GM18867 (cell line): ENCODE measurements at regions not wholly inside any gene's neighbourhood (a gene's known extent, or its start where the extent isn't known, plus 50 kb on each side); places are given as distances from the start of the nearest gene placed in this dataset.
A peak's percentile ranks its signal among the peaks of the same experiment; 100 is the strongest.

Experiments
- ATAC-seq: cut with Tn5 transposase; IDR thresholded peaks from one replicate; pipeline ENCODE4 v1.9.1; 2021; ENCODE audit warnings: mild to moderate bottlenecking, moderate library complexity; ENCODE audit not compliant: unreplicated experiment

- ATAC-seq: peak; percentile 51
These were observed 253.7 kb downstream of the PDHA2 start for GRCh38 chr4:96093563-96093962.

DNA sequence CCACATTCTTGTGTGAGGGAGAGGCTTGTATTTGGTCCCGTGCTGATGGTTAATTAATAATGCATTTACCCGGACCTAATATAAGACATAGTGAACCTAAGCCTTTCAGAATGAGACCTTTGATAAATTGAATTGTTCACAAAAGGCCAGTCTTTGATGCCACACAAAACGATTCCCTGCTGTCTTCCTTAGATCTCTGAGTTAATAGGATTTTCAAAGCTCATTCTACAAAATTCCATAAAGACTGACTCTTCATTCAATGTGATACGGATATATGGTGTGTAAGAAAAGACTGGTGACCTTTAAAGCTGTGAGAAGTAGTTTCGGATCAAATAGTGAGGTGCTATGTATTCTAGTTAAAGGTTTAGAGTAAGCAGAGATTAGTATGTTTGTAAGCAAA lies 254.3 kb downstream of the PDHA2 start:
- ATAC-seq: no peak

GRCh38 chr4:96097040-96097607 lies 257.2 kb downstream of the PDHA2 start:
- no peak for ATAC-seq

GRCh38 chr4:96097693-96098092 lies 257.8 kb downstream of the PDHA2 start:
- no peak for ATAC-seq

GRCh38 chr4:96099031-96099430 lies 259.1 kb downstream of the PDHA2 start:
- ATAC-seq: no peak

DNA sequence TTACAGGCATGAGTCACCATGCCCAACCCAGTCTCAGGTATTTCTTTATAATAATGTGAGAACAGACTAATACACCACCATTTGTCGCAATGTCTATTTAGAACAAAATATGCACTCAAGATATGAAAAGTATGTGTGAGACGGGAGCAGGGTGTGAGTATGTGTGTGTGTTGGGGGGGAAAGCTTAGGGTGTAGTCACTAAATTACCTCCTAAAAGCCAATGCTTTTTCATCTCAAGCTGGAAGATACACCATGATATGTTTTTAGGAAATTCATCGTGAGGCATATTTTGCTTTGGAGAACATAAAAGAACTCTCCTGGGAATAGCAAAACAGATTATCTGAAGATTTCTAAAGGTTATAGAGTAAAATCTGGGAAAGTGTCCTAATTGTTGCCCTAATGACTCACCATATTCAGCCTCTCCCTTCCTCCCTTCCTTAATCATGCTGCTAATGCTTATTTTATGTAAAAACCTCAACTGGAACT lies 262.7 kb downstream of the PDHA2 start:
- no peak for ATAC-seq

- ATAC-seq: no peak
These were observed 263.2 kb downstream of the PDHA2 start for GRCh38 chr4:96103086-96103485.

- ATAC-seq: no peak
These were observed 268.3 kb downstream of the PDHA2 start for GRCh38 chr4:96108146-96108545.

- ATAC-seq: no peak
These were observed 272.7 kb downstream of the PDHA2 start for GRCh38 chr4:96112631-96113030.

DNA sequence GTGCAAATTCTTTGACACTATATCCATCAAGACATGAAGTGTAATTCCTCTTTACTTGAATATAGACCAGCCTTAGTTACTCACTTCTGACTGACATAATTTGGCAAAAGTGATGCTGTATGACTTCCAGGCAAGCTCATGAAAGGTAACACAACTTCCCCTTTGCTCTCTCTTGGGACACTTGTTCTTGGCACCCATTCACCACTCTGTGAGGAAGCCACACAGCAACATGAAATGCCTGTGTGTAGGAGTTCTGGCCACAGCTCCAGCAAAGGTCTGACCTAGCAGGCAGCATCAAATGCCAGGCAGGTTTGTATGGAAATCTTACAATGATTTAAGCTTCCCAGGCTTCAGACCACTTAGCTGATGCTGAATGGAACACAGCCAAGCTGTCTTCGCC lies 280.3 kb downstream of the PDHA2 start:
- ATAC-seq: no peak

DNA sequence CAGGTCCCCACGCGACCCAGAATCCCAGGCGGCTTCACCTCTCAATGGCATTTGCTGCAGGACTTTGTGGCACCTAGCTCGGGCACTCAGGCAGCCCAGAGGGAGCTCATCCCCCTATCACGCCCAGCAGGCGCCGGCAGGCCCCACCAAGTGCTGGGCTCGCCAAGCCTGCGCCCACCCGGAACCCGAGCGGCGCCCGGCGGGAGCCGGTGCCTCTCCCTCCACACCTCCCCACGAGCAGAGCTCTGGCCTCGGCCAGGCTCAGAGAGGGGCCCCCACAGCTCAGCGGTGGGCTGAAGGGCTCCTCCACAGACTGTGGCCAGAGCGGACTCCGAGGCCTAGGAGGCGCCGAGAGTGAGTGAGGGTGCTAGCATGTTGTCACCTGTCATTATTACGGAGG lies 286.3 kb downstream of the PDHA2 start:
- ATAC-seq: no peak

GRCh38 chr4:96131186-96131585 lies 291.3 kb downstream of the PDHA2 start:
- no peak for ATAC-seq

DNA sequence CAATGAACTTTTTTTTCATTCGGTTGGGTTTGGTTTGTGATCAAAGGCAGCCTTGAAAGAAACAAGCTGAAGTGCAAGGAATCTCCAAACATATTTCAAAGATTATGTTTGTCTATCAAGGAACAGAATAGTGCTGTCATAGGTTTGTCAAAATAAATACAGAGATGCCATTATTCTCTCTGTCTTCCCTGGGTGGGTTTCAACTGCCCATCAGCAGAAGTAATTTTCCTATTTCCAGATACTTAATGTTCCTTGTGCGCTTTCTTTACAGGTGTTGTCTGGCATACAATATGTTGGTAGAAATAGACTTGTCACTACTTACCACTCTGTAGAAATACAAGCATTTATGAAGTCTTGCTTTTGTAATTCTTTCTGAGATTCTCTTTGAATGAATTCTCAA lies 294.9 kb downstream of the PDHA2 start:
- no peak for ATAC-seq

DNA sequence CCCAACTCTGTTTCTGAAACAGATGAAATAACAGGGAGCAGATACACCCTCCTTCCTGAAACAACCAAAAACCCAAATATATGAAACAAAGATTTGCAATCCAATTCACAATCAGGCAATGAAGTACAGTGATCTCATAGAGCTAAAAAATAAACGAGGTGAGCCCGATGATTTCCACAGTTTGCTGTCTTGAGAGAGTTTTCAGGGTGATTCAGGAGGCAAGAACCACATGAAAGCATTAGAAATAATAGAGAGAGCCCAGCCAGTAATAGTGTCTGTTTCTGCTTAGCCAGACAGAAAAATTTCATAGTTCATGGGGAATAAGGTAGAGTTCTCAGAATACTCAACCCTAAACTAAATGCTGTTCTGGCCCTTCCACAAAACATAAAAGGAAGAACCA lies 296.2 kb downstream of the PDHA2 start:
- no peak for ATAC-seq

GRCh38 chr4:96139251-96139929 lies 299.5 kb downstream of the PDHA2 start:
- ATAC-seq: no peak

- no peak for ATAC-seq
These were observed 305.7 kb downstream of the PDHA2 start for GRCh38 chr4:96145601-96146000.

DNA sequence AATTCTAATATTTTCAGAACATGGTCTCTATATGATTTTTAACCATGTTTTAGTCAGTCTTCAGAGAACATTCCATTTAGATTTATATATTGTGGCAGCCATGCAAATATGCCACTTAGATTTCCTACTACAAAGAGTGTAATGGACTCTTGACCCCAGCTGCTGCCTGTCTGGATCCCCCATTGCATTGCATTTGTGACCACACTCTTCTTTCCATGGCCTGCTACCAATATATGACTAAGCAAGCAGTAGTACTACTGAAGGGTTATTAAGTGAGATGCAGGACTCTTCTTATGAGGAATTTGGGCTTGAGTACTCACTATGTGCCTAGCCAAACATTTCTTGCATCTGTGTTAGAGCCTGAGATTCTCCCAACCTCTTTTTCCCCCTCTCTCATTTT lies 306.8 kb downstream of the PDHA2 start:
- no peak for ATAC-seq

DNA sequence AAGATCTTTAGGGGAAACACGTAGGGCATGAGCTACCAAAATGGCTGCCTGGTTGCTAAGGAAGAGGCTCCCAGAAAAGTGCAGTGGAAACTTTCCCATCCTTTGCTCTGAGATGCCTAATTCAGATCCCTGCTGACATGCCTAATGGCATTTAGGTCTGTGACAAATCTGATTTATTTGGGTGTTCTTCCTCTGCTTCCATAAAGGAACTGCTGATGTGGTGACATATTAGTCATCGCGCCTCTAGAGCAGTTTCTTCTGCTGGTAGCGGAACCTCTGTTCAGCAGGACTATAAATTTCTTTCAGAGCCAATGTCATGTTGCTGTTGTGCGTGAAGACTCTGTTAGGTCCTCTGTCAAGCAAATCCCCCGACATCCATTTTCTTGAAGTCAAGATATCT lies 310.0 kb downstream of the PDHA2 start:
- no peak for ATAC-seq

- ATAC-seq: no peak
These were observed 310.6 kb downstream of the PDHA2 start for GRCh38 chr4:96150466-96150865.

DNA sequence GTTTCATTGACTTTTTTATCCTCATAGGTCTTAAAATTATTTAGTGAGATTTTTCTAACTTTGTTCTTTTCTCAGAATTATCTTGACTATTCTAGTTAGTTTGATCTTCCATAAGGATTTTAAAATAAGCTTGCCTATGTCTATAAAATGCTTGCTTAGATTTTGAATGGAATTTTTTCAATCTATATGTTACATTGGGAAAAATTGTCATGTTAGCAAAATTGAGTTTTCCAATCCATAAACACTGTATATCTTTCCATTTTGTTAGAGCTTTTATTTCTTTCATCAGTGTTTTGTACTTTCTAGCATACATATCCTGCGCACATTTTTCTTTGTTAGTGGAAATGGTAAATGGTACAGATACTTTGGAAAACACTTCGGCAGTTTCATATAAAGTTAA lies 312.9 kb downstream of the PDHA2 start:
- no peak for ATAC-seq

GRCh38 chr4:96154676-96155075 lies 314.8 kb downstream of the PDHA2 start:
- no peak for ATAC-seq

- ATAC-seq: no peak
These were observed 322.7 kb downstream of the PDHA2 start for GRCh38 chr4:96162636-96163035.

DNA sequence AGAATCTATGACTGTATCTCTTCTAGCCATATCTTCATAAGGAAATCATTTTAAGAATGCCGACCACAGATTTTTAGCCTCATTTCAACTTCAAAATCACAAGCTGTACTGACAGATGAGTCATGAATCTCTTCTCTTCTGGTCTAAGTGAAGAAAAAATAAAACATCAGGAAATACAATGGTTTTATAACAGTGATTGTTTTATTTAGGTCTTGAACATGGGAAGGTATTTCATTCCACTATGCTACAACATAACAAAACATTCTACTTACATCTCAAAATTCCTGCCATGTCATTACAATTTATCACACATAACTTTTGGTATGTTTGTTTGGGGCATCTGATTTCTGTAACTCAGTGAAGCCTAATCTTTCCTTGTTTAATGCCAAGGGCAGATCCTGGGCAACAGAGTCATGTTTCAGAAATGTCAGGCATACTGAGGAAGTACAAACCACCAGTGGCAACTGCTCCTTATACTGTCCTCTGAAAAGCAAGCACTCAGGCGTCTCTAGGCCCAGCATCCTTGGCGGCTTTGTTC lies 325.0 kb downstream of the PDHA2 start:
- ATAC-seq: no peak
